CD4-positive, alpha-beta T cell treated with Interleukin-6 for 4 hours (primary cell): ENCODE measurements at regions not wholly inside any gene's neighbourhood (a gene's known extent, or its start where the extent isn't known, plus 50 kb on each side); places are given as distances from the start of the nearest gene placed in this dataset.
A peak's percentile ranks its signal among the peaks of the same experiment; 100 is the strongest.

Experiments
- DNase-seq: peaks from one replicate; pipeline ENCODE4 v3.0.0-alpha.2; 2020; ENCODE audit warnings: mixed read lengths

DNA sequence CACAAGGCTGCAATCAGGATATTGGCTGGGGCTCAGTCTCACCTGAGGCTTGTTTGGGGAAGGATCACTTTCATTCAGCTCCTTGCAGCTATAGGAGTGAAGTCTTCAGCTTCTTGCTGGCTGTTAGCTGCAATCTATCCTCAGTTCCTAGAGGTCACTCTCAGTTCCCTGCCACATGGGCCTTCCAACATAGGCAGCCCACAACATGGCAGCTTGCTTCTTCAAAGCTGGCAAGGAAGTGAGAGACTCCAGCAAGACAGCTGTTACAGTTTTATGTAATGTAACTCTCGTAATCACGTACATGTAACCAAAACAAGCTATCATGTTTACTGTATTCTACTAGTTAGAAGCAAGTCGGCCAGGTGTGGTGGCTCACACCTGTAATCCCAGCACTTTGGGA is 226.9 kb downstream of the CDC5L start:
- DNase-seq: no peak

DNA sequence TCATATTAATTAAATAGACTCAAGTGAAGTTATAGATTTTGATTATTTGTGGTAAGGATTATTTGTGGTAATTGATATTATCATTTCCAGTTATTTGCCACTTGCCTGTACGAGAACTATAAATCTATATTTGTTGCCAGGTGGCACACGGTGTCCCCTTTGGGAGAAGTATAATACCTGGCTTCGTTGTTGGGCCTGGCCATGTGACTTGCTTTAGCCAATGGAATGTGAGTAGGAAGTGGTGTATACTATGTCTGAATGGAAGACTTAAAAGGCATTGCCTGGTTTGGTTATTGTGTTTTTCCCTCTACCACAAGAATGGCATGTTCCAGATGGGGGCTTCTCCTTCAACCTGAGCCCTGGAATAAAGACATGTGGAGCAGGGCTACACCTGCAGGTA is 228.1 kb downstream of the CDC5L start:
- DNase-seq: no peak

DNA sequence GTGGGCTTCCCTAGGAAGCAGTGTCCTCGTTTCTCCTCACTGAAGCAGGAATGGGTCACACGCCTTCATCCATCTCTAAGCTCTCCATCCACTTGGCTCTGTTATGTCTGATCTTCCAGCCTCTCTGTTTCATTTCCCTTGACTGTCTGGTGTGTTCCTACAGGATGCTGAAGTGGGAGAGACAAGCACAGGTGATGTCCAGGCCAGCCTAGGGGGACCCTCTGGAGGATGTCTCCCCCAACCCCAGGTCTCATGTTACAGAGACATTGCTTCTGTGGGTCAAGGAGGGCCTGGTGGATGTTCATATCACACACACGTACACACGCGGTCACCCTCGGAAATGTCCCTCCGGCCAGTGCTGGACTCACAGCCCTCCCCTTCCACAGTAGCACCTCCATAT is 229.9 kb downstream of the CDC5L start:
- no peak for DNase-seq

DNA sequence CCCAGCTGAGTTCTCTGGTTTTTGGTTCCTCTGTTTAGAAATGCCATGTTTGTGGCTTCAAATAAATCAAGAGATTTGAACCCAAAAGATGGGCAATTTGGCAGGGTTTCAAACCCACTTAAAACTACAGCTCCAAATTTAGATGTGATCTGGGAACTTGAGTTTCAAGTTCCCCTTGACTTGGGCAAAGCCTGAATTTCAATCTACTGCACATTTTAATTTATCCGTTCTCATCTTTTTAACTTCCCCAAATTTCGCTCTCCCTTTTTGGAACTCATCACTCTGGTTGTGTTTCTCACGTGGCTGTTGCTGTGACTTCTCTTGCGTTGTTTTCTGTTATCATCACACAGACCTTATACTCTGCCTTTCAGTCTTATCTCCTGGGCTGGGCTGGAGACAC is 230.9 kb downstream of the CDC5L start:
- no peak for DNase-seq

DNA sequence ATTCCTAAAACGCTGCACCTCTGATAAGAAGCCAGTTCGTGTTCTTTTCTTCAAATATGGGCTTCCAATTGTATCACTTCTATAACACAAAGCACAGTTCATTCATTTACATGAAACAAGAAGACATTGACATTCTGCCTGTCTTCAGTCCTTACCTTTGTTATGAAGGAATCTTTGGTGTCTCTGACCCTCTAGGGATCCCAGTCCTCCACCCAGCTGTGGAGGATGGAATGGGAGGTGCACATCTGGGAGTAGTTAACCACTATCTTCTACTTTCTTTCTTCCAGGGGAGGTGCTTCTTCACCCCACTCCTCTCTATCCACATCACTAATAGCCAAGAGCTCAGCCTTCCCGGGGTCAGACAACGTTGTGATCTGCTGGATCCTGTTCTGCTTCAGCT is 233.4 kb downstream of the CDC5L start:
- no peak for DNase-seq

DNA sequence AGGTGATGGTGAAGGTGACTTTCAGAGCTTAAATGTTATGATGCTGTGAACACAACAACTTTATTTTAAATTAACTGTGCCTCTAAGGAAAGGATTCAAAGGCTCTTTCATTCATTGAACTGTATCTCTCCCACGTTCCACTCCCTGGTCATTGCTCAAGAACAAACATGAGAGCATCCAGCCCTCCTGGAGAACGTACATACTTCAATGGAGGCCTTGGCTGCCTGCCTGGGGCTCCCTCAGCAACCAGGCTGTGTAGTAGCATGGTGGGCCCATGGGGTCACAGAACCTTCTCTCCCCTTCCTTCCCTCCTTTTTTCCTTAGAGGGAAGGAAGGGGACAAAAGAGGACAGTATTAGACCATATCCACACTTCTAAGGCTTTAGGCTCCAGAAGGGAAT is 234.3 kb downstream of the CDC5L start:
- DNase-seq: no peak

GRCh38 chr6:44622555-44622954 is 235.0 kb downstream of the CDC5L start:
- DNase-seq: no peak

DNA sequence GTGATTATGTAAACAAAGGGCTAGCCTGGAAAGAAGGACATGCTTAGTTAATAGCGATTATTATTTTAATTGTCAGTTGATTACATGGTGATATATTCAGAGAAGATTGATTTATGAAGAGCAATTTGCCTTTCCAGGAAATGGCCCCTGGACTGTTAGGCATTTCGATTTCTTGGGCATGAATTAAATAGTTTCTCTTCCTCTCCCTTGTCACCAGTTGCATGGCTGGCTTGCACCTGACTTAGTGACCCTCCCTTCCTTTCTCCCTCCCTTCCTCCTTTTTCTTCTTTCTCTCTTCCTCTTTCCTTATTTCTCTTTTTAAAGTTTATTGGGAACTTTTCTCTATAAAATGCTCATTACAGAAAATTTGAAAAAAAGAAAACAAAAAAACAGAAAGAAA is 235.4 kb downstream of the CDC5L start:
- no peak for DNase-seq

GRCh38 chr6:44624226-44624625 is 236.7 kb downstream of the CDC5L start:
- no peak for DNase-seq

- DNase-seq: no peak
Measured at GRCh38 chr6:44624936-44625573, 237.5 kb downstream of the CDC5L start.

DNA sequence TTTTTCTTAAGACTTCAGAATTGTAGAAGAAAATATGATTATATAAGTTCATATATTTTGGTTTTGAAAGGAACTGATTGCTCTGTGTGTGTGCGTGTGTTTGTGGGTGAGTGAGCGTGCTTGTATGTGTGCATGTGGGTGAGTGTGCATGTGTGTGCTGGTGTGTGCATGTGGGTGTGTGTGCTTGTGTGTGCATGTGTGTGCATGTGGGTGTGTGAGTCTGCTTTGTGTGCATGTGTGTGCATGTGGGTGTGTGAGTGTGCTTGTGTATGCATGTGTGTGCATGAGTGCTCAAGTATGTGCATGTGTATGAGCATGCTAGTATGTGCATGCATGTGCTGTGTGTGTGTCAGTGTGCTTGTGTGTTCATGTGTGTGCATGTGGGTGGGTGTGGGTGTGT is 238.5 kb downstream of the CDC5L start:
- DNase-seq: no peak

DNA sequence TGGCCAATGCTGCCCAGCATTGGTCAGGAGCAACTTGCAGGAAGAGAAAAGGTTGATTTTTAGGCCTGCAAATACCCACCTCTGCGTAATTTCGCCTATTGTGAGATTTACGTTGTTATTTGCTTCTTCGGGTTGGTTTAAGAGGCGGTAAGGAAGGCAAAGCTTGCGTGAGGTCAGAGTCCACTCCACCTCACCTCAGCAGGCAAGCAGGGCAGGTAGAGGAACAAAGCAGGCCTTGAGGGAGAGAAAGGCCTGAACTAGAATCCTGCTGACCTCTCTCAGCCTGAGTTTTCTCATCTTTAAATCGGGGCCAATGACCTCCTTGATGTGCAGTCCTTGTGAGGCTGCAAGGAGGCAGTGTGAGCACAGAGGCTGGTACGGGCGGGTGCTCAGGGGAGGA is 239.1 kb downstream of the CDC5L start:
- DNase-seq: no peak

- peak; percentile 3 for DNase-seq
Measured at GRCh38 chr6:44627091-44627882, 239.8 kb downstream of the CDC5L start.

DNA sequence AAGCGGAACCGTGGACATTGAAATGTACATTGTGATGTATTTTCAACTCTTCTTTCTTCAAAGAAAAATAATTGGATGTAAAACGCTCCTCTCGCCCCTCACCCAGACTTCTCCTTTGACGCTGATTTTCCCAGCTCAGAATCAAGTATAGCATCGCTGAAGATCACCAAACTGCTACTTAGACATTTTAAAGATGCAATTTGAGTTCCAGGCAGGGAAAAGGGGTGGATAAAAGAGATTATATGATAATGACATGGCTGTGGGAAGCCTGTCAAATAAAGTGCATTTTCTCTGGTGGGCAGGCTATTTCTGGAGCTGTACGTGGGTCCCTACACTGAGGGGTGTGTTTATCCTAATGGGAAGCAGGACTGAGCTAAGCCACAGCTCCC is 240.4 kb downstream of the CDC5L start:
- no peak for DNase-seq

DNA sequence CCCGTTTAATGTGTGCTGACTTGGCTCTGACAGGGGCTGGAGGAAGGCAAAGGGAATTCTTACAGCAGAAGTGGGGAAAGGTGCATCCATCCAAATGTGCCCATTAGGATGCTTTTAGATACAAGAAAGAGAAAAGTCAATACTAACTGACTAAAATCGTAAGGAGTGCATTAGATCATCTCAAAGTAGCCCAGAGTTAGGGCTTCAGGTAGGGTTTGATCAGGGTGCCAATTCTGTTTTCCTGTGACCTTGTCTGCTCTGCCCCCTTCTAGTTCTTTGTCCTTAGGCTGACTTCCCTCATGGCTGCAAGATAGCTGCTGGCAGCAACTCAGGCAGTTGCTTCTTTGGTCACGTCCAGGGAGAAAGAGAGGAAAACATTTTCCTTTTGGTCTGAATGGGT is 240.8 kb downstream of the CDC5L start:
- no peak for DNase-seq

- no peak for DNase-seq
Measured at GRCh38 chr6:44629636-44630035, 242.1 kb downstream of the CDC5L start.

GRCh38 chr6:44630125-44631028 is 242.9 kb downstream of the CDC5L start:
- DNase-seq: peak; percentile 11

DNA sequence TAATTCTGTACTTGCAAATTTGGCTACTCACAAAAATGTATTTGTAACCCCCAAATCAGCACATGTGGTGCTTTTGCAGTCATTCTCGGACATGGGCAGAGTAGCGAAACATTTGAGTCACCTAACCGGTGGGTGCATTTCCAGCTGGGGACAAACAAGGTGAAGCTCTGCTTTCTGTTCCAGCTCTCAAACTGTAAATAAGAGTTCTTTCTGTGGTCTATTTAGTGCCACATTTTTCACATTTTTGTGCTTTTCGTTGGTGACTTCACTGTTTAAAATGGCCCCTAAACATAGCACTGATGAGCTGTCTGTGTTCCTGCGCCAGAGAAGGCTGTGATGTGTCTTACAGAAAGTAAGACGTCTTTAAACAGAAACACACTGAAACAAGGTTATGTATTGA is 244.5 kb downstream of the CDC5L start:
- no peak for DNase-seq

- DNase-seq: no peak
Measured at GRCh38 chr6:44634321-44634720, 246.8 kb downstream of the CDC5L start.

- DNase-seq: no peak
Measured at GRCh38 chr6:44635486-44635885, 248.0 kb downstream of the CDC5L start.

DNA sequence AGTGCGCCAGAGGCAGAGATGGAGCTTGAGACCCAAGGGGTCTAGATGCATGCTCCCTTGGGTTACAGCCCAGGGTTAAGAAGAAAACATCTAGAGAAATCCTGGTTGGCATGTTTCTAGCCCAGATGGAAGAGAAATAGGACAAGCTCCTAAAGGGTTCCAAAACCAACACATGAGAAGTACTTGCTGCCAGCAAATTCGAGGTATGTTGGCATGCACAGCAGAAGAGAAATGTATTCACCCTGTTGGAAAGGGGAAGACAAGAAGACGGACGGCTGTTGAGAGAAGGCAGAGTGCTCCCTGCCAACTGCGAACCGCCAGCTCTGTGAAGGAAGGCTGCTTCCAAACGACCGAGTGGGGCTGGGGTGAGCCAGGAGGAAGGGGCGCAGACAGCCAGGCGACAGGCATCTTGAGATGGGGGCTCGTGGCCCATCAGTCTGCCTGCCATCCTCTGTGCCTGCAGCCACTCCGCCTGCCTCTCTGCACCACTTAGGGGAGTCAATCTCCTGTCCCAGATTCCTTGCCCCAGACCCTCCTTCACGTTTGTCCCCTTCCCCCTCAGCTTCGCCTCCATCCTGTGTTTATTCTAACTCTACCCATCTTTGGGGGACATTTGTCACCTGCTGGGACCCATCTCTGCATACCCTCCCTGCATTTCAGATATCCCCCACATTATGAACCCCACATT is 249.2 kb downstream of the CDC5L start:
- no peak for DNase-seq

DNA sequence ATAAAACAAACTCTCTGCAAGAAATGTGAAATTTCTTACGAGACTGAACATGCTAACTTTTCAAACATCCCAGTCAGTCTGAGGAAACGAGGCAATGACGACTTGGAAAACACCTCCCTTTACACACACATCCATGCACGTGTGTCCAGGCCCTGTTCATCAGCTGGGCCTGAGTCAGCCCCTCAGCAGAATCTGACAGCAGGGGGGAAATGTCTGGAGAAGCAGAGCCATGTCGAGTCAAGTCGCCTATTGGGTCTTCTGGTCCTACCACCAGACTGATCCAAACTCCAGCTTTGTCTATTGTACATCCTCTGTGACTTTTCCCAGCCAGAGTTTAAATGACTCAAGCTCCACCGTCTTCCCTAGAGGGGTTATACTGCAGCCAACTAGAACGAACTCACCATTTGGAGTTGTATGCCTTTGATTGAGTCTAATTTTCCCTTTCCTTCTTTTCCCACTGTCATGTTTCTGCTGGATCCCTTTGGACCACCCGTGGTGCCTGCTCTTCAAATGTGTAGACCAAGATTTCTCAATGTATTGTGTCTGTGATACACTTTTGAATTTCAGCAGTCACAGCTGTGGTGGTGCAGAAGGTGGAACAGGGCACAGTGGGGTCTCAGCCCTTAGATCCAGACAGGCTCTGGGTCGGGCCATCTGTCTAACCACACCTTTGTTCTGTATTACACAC is 254.0 kb downstream of the CDC5L start:
- no peak for DNase-seq

GRCh38 chr6:44642349-44642748 is 254.8 kb downstream of the CDC5L start:
- no peak for DNase-seq
